H9 (cell line): ENCODE measurements at regions not wholly inside any gene's neighbourhood (a gene's known extent, or its start where the extent isn't known, plus 50 kb on each side); places are given as distances from the start of the nearest gene placed in this dataset.

Experiments used
- DNase-seq: peaks from one replicate; pipeline ENCODE4 v3.0.0-alpha.2; 2017
- H2AFZ ChIP-seq: one replicate; pipeline ENCODE4 v1.6.1; 2013; ENCODE audit warnings: mild to moderate bottlenecking, low read length, control low read depth, moderate library complexity
- H2AK5ac ChIP-seq: 2 replicates; pipeline ENCODE4 v1.6.1; 2013; ENCODE audit warnings: low read length, control low read depth, mixed read lengths; ENCODE audit not compliant: insufficient read length
- H2BK120ac ChIP-seq: one replicate; pipeline ENCODE4 v1.6.1; 2013; ENCODE audit warnings: low read depth, mild to moderate bottlenecking, low read length, control low read depth, inconsistent platforms; ENCODE audit not compliant: poor library complexity, severe bottlenecking
- H2BK12ac ChIP-seq: 2 replicates; pipeline ENCODE4 v1.6.1; 2013; ENCODE audit warnings: low read length, control low read depth, mixed read lengths, low read depth; ENCODE audit not compliant: insufficient read length
- H2BK15ac ChIP-seq: 2 replicates; pipeline ENCODE4 v1.6.1; 2013; ENCODE audit warnings: low read depth, low read length, control low read depth
- H2BK20ac ChIP-seq: one replicate; pipeline ENCODE4 v1.6.1; 2013; ENCODE audit warnings: low read depth, mild to moderate bottlenecking, low read length, control low read depth, inconsistent platforms; ENCODE audit not compliant: poor library complexity, severe bottlenecking
- H2BK5ac ChIP-seq: 2 replicates; pipeline ENCODE4 v1.6.1; 2013; ENCODE audit warnings: low read length, control low read depth, mixed read lengths; ENCODE audit not compliant: insufficient read length
- H3K14ac ChIP-seq: 2 replicates; pipeline ENCODE4 v1.6.1; 2013; ENCODE audit warnings: low read length, control low read depth; ENCODE audit not compliant: insufficient read depth
- H3K18ac ChIP-seq: 2 replicates; pipeline ENCODE4 v1.6.1; 2013; ENCODE audit warnings: low read depth, mild to moderate bottlenecking, mixed read lengths, low read length, control low read depth; ENCODE audit not compliant: insufficient read length
- H3K23ac ChIP-seq: 2 replicates; pipeline ENCODE4 v1.6.1; 2013; ENCODE audit warnings: low read length, control low read depth, mixed read lengths, low read depth; ENCODE audit not compliant: insufficient read length
- H3K23me2 ChIP-seq: 2 replicates; pipeline ENCODE4 v1.6.1; 2013; ENCODE audit warnings: low read depth, mild to moderate bottlenecking, mixed read lengths, low read length, control low read depth; ENCODE audit not compliant: insufficient read length, poor library complexity, severe bottlenecking
- H3K27ac ChIP-seq: 2 replicates; pipeline ENCODE4 v1.5.1; 2013; ENCODE audit warnings: low read length, control low read depth, mixed read lengths, low read depth; ENCODE audit not compliant: insufficient read length
- H3K27me3 ChIP-seq: 2 replicates; pipeline ENCODE4 v1.6.1; 2013; ENCODE audit warnings: low read length, control low read depth, inconsistent platforms; ENCODE audit not compliant: insufficient read depth
- H3K4ac ChIP-seq: 2 replicates; pipeline ENCODE4 v1.6.1; 2013; ENCODE audit warnings: low read depth, mild to moderate bottlenecking, control low read depth, inconsistent platforms, low read length, moderate library complexity
- H3K4me1 ChIP-seq: 2 replicates; pipeline ENCODE4 v1.6.1; 2013; ENCODE audit warnings: low read length, control low read depth, inconsistent platforms; ENCODE audit not compliant: insufficient read depth
- H3K4me2 ChIP-seq: 2 replicates; pipeline ENCODE4 v1.6.1; 2013; ENCODE audit warnings: low read length, control low read depth, mixed read lengths; ENCODE audit not compliant: insufficient read length, insufficient read depth
- H3K56ac ChIP-seq: 2 replicates; pipeline ENCODE4 v1.6.1; 2013; ENCODE audit warnings: low read depth, mild to moderate bottlenecking, mixed read lengths, low read length, control low read depth; ENCODE audit not compliant: insufficient read length
- H3K79me1 ChIP-seq: 2 replicates; pipeline ENCODE4 v1.6.1; 2013; ENCODE audit warnings: low read depth, mild to moderate bottlenecking, moderate library complexity, low read length, control low read depth, inconsistent platforms; ENCODE audit not compliant: insufficient read depth, poor library complexity, severe bottlenecking
- H3K79me2 ChIP-seq: 2 replicates; pipeline ENCODE4 v1.6.1; 2013; ENCODE audit warnings: low read length, control low read depth, inconsistent platforms; ENCODE audit not compliant: insufficient read depth
- H3K9ac ChIP-seq: 2 replicates; pipeline ENCODE4 v1.6.1; 2013; ENCODE audit warnings: low read length, control low read depth, mixed read lengths; ENCODE audit not compliant: insufficient read length; ENCODE audit errors: extremely low read depth
- H3K9me3 ChIP-seq: one replicate; pipeline ENCODE4 v1.6.1; 2013; ENCODE audit warnings: low read depth, low read length, inconsistent platforms; ENCODE audit not compliant: control insufficient read depth
- H3T11ph ChIP-seq: one replicate; pipeline ENCODE4 v1.6.1; 2013; ENCODE audit warnings: mild to moderate bottlenecking, low read length, control low read depth, inconsistent platforms
- H4K20me1 ChIP-seq: one replicate; pipeline ENCODE4 v1.6.1; 2013; ENCODE audit not compliant: control insufficient read depth, insufficient read length, insufficient read depth
- H4K5ac ChIP-seq: 2 replicates; pipeline ENCODE4 v1.6.1; 2013; ENCODE audit warnings: low read depth, mild to moderate bottlenecking, mixed read lengths, low read length, control low read depth; ENCODE audit not compliant: insufficient read length
- H4K8ac ChIP-seq: replicated peaks from 2 replicates; pipeline ENCODE4 v1.6.1; 2013; ENCODE audit warnings: low read length, control low read depth, mixed read lengths, low read depth; ENCODE audit not compliant: insufficient read length
- H4K91ac ChIP-seq: 2 replicates; pipeline ENCODE4 v1.6.1; 2013; ENCODE audit warnings: low read depth, mild to moderate bottlenecking, moderate library complexity, mixed read lengths, low read length, control low read depth; ENCODE audit not compliant: insufficient read length
- H3K27ac Mint-ChIP-seq, 3 experiments: 2 replicates in 2 of 3; 3 replicates in 1 of 3; pipeline ENCODE4 v1.8.0; 2020 to 2021; ENCODE audit warnings: mixed read lengths in 3 of 3, mild to moderate bottlenecking in 1 of 3, moderate library complexity in 1 of 3
- H3K27me3 Mint-ChIP-seq: 2 replicates; pipeline ENCODE4 v1.8.0; 2021; ENCODE audit warnings: low read depth, mild to moderate bottlenecking, moderate library complexity, mixed read lengths
- H3K36me3 Mint-ChIP-seq, 3 experiments: 2 replicates in 2 of 3; 3 replicates in 1 of 3; pipeline ENCODE4 v1.8.0; 2020 to 2021; ENCODE audit warnings: low read depth in 3 of 3, mixed read lengths in 3 of 3; ENCODE audit not compliant: insufficient read depth in 1 of 3
- H3K4me1 Mint-ChIP-seq, 2 experiments: 2 replicates each; pipeline ENCODE4 v1.8.0; 2020; ENCODE audit warnings: mixed read lengths in 2 of 2
- H3K4me3 Mint-ChIP-seq, 2 experiments: 2 replicates in 1 of 2; 3 replicates in 1 of 2; pipeline ENCODE4 v1.8.0; 2020 to 2021; ENCODE audit warnings: mild to moderate bottlenecking in 2 of 2, mixed read lengths in 2 of 2, moderate library complexity in 1 of 2
- H3K9me3 Mint-ChIP-seq, 2 experiments: 2 replicates in 1 of 2; 3 replicates in 1 of 2; pipeline ENCODE4 v1.8.0; 2020; ENCODE audit warnings: mild to moderate bottlenecking in 2 of 2, mixed read lengths in 2 of 2, moderate library complexity in 1 of 2
- WGBS: extraction: QIAGEN DNeasy Blood & Tissue Kit; methylation state at CpG from one replicate; pipeline ENCODE4 v1.1.7; 2013; ENCODE audit warnings: missing lambda C conversion rate, low lambda C conversion rate, mixed read lengths; ENCODE audit not compliant: insufficient read length; ENCODE audit errors: extremely low coverage; 5-methylcytosine and 5-hydroxymethylcytosine counted together
- TF ChIP-seq, protein P1 (sequence below): fragments of 200-600 bp; sonication (generic); conservative IDR thresholded peaks from 3 replicates; pipeline ENCODE4 v1.8.0; 2021; ENCODE audit warnings: antibody characterized with exemption, mild to moderate bottlenecking

GRCh38 chr2:117712684-117713083 lies 101.8 kb upstream of the DDX18 start:
- peaks cover 0 to 4% of the 10 kb centered on the region in 2 experiments; a peak in 1 of 4 replicates for H3K4me1 Mint-ChIP-seq
- TF ChIP-seq, protein P1, sequence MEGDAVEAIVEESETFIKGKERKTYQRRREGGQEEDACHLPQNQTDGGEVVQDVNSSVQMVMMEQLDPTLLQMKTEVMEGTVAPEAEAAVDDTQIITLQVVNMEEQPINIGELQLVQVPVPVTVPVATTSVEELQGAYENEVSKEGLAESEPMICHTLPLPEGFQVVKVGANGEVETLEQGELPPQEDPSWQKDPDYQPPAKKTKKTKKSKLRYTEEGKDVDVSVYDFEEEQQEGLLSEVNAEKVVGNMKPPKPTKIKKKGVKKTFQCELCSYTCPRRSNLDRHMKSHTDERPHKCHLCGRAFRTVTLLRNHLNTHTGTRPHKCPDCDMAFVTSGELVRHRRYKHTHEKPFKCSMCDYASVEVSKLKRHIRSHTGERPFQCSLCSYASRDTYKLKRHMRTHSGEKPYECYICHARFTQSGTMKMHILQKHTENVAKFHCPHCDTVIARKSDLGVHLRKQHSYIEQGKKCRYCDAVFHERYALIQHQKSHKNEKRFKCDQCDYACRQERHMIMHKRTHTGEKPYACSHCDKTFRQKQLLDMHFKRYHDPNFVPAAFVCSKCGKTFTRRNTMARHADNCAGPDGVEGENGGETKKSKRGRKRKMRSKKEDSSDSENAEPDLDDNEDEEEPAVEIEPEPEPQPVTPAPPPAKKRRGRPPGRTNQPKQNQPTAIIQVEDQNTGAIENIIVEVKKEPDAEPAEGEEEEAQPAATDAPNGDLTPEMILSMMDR, result no peak

More at GRCh38 chr2:117712684-117713083, 101.8 kb upstream of the DDX18 start:
- Mint-ChIP-seq H3K36me3 (no peaks in the 10 kb centered on the region; a peak in 1 of 7 replicates), H3K4me3 (no peak overlapping the region), H3K27ac (no peak overlapping the region), H3K9me3 (no peaks in the 10 kb centered on the region), H3K27me3 (no peaks in the 10 kb centered on the region)
- Histone ChIP-seq H3K4ac (no peak overlapping the region), H3K23ac (no peak overlapping the region), H3K18ac (no peak overlapping the region), H3K4me2 (no peak overlapping the region), H2AK5ac (no peak overlapping the region), H2AFZ (no peak overlapping the region), H2BK5ac (no peak overlapping the region), H3T11ph (no peak overlapping the region), H3K56ac (no peak overlapping the region), H3K9me3 (no peaks in the 10 kb centered on the region), H3K27me3 (no peaks in the 10 kb centered on the region), H2BK20ac (no peak overlapping the region), H4K20me1 (no peaks in the 10 kb centered on the region), H4K91ac (no peak overlapping the region), H2BK12ac (no peak overlapping the region), H3K79me2 (no peaks in the 10 kb centered on the region), H2BK15ac (no peak overlapping the region), H2BK120ac (no peak overlapping the region), H3K79me1 (no peaks in the 10 kb centered on the region), H3K27ac (no peak overlapping the region), H3K14ac (no peak overlapping the region), H3K4me1 (no peaks in the 10 kb centered on the region), H3K9ac (no peak overlapping the region), H4K5ac (no peak overlapping the region), H3K23me2 (no peaks in the 10 kb centered on the region), H4K8ac (no peak overlapping the region)
- no peak for DNase-seq
- WGBS, result no CpG with 5 or more reads among the region's 2 CpGs
